ENCODE measurements at regions not wholly inside any gene's neighbourhood (a gene's known extent, or its start where the extent isn't known, plus 50 kb on each side); places are given as distances from the start of the nearest gene placed in this dataset.

GRCh38 chr10:78253063-78253853 is 219.6 kb downstream of the RPS24 start:
- TF ChIP-seq CTCF (conservative IDR thresholded peaks at IDR 0.05 in 1 of 2, IDR thresholded peaks at IDR 0.05 in 1 of 2; ENCODE audit: extremely low read depth in 1 of 2, insufficient read depth in 1 of 2, low read depth in 1 of 2, low read length in 2 of 2) (no peak), EZH2 (IDR thresholded peaks at IDR 0.05; ENCODE audit: borderline replicate concordance, low read length) (no peak)

Measured in mammary epithelial cell (primary cell).